LNCAP (cell line): ENCODE measurements at regions not wholly inside any gene's neighbourhood (a gene's known extent, or its start where the extent isn't known, plus 50 kb on each side); places are given as distances from the start of the nearest gene placed in this dataset.

Experiments
- TF ChIP-seq, protein P1 (sequence below): fragments of 450-650 bp; IDR thresholded peaks from 2 replicates; pipeline ENCODE4 v1.5.1; 2017; ENCODE audit warnings: mild to moderate bottlenecking

DNA sequence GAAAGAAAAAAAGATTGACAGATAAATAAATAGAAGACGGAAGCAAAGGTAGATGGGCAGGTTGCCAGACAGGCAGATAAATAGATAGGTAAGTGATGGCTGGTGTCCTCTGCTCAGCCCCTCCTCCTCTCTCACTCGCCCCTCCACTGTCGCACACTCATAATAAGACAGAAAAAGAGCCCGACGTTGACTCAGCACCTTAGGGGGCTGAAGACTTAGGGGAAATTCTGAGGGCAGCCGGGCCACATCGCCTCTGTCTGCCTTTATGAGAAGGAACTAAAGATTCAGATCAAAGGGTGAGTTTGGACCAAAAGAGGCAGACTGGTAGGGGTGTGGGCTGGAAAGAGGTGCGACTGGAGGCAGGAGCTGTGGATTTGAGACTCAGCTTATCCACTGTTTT lies 158.1 kb upstream of the IGSF21 start:
- TF ChIP-seq, protein P1, sequence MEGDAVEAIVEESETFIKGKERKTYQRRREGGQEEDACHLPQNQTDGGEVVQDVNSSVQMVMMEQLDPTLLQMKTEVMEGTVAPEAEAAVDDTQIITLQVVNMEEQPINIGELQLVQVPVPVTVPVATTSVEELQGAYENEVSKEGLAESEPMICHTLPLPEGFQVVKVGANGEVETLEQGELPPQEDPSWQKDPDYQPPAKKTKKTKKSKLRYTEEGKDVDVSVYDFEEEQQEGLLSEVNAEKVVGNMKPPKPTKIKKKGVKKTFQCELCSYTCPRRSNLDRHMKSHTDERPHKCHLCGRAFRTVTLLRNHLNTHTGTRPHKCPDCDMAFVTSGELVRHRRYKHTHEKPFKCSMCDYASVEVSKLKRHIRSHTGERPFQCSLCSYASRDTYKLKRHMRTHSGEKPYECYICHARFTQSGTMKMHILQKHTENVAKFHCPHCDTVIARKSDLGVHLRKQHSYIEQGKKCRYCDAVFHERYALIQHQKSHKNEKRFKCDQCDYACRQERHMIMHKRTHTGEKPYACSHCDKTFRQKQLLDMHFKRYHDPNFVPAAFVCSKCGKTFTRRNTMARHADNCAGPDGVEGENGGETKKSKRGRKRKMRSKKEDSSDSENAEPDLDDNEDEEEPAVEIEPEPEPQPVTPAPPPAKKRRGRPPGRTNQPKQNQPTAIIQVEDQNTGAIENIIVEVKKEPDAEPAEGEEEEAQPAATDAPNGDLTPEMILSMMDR: no peak

DNA sequence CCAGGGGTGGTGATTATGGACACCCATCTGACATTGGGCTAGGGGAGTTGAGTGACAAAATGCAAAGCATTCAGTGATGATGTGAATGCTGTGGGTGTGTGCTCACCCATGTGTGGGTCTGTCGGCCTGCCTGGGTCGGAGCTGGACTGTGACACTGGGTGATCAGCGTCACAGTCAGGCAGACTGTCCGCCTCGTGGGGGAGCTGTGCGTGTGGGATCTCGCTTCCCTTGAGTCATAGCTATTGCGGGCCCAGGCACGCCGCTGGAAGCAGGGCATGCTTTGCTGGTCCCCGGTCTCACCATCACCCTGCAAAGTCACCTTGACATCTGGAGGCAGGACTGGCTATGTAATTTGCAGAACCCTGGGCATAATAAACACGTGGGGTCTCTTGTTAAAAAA lies 156.9 kb upstream of the IGSF21 start:
- TF ChIP-seq, protein P1: no peak

DNA sequence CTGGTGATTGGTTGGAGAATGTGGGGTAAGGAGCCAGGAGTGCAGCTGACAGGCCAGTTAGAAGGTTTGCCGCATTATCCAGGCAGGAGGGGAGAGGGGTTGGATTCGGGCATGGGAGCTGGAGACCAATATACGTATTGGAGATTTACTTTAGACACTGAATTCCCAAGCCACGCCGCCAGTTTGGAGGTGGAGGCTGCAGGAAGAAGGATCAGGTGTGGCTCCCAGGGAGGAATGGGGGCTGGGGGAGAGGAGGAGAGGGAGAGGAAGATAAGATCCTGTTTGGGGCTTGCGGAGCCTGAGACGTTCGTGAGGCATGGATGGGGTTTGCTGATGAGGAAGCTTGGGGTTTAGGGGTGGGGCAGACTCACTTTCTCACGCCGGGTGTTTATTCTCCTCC lies 155.1 kb upstream of the IGSF21 start:
- TF ChIP-seq, protein P1: no peak

DNA sequence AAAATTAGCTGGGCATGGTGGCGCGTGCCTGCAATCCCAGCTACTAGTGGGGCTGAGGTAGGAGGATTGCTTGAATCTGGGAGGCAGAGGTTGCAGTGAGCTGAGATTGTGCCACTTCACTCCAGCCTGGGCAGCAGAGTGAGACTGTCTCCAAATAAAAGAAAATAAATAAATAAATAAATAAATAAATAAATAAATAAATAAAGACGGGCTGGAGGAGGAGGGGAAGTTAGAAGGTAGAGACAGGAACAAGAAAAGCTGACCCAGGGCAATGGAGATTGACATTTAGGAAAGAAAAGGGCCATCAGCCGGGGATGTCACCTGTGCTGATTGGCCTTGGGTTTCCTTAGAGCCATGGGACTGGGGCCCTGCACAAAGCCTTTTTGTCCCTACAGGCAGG lies 153.7 kb upstream of the IGSF21 start:
- TF ChIP-seq, protein P1: no peak

DNA sequence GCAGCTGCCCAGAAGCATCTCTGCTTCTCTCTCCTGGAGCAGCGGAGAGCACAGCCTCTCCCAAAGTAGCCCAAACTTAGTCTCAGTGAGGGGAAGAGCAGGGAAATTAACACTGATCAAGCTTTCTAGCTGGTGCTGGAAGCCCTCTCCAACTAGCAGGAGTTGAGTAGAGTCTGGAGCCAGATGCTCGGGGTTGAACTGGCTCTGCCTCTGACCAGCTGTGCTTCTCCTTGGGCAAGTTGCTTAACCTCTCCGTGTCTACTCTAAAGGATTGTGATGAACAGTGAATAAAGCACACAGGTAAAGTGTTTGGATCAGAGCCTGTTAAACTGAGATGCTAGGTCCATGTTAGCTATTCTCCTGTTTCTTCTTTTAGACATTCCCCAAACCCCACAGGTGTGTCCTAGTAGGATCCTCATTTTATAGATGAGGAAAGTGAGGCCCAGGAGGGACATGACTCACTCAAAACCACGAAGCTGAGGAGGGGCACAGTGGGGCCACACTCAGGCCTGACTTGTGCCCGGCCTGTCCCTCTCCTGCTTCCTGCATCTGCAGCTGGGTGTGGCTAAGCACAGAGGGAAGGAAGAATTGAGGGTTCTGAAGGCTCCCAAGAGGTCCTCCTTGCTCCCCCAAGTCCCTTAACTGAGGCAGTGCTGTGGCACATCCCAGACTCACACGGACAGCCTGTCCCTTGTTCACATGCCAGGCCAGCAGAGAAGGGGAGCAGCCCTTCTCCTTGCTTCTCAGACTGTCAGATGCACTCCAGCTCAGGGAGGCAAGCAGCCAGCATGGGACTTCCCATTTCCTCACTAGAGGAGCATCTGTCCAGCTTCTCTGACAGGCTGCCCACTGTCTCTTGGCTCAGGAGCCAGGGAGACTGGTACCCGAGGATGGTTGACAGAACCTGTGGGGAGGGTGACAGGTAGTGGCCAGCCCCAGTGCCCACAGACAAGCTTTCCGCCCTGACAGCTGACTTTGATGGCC lies 152.0 kb upstream of the IGSF21 start:
- TF ChIP-seq, protein P1: no peak

DNA sequence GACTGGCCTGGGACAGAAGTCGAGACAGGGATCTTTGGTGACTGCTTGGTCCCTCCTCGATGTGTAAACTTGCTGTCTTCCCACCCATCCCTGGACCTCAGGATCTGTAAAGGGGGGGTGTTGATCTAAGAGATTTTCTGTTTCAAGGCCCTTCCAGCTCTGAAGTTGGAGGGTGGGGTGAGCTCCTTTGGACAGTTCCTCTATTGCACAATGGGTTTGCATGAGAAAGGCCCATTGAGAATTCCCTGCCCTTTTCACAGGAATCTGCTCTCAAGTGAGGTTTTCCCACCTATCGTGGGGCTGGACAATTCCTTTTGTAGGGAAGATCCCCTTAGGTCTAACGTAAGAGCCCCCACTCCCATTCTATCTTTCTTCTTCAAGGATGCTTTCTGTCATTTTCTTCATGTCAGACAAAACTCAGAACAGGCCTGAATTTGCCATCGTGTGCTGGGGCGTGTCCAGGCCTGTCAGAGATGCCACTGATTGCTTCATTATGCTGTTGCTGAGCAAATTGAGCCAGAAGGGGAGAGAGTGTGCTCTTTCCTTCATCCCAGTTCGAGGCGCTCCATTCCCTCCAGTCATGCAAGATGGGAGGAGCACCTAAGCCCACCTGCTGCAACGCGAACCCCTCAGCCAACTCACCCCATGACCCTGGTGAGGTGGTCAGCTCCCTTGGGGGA lies 149.9 kb upstream of the IGSF21 start:
- TF ChIP-seq, protein P1: no peak

DNA sequence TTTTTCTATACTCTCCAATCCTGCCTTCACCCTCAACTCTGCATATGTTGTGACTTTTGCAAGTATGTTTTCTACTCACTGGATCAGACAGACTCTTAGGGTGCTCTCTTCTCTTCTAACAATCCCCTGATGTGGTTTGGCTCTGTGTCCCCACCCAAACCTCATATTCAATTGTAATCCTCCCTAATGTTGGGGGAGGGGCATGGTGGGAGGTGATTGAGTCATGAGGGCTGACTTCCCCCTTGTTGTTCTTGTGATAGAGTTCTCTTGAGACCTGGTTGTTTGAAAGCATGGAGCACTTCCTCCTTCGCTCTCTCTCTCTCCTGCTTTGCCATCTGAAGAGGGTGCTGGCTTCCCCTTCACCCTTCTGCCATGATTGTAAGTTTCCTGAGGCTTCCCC lies 148.9 kb upstream of the IGSF21 start:
- TF ChIP-seq, protein P1: no peak
